Breast epithelium (tissue), 4 donors: ENCODE measurements at regions not wholly inside any gene's neighbourhood (a gene's known extent, or its start where the extent isn't known, plus 50 kb on each side); places are given as distances from the start of the nearest gene placed in this dataset.

Experiments used
- DNase-seq, 2 donors: peaks; one replicate each; pipeline ENCODE4 v3.0.0-alpha.2; 2019; ENCODE audit warnings: low spot score in 2 of 2
- H3K27ac ChIP-seq, 2 donors: fragments of 200-600 bp; sonication (generic) in 1 of 2; one replicate each; pipeline ENCODE4 v1.5.1; 2016 to 2019; ENCODE audit warnings: mild to moderate bottlenecking in 1 of 2
- H3K27me3 ChIP-seq, 2 donors: fragments of 200-600 bp; sonication (generic) in 1 of 2; one replicate each; pipeline versions ENCODE4 v1.5.1 to v1.6.0; 2017 to 2019; ENCODE audit warnings: control low read depth in 1 of 2, mild to moderate bottlenecking in 1 of 2
- H3K36me3 ChIP-seq: fragments of 200-600 bp; one replicate; pipeline ENCODE4 v1.5.1; 2019
- H3K4me1 ChIP-seq, 2 donors: fragments of 200-600 bp; sonication (generic); one replicate each; pipeline ENCODE4 v1.5.1; 2016 to 2019; ENCODE audit warnings: control low read depth in 1 of 2
- H3K4me3 ChIP-seq, 3 donors: fragments of 200-600 bp; sonication (generic); 1 replicate in 2 of 3; 2 replicates in 1 of 3; pipeline ENCODE4 v1.5.1; 2016 to 2019; ENCODE audit warnings: mild to moderate bottlenecking in 3 of 3, moderate library complexity in 2 of 3
- H3K9me3 ChIP-seq, 2 donors: fragments of 200-600 bp; sonication (generic) in 1 of 2; one replicate each; pipeline ENCODE4 v1.5.1; 2016 to 2019; ENCODE audit warnings: control low read depth in 1 of 2
- POLR2A ChIP-seq: fragments of 450-650 bp; IDR thresholded peaks from one replicate; pipeline ENCODE4 v1.6.1; 2016; ENCODE audit warnings: antibody characterized with exemption, mild to moderate bottlenecking, moderate library complexity
- POLR2AphosphoS5 ChIP-seq, 3 donors: sonication (generic); formaldehyde crosslinking; IDR thresholded peaks; one replicate each; pipeline ENCODE4 v1.6.1; 2017; ENCODE audit warnings: antibody characterized with exemption in 3 of 3
- intact Hi-C: fragments of 100-400 bp; cut with DNase I; formaldehyde crosslinking; loops from one replicate; pipeline ENCODE4 v1.15.1; 2023; ENCODE audit warnings: low total_unique reads
- TF ChIP-seq, protein P1 (sequence below), 3 donors: fragments of 450-650 bp; IDR thresholded peaks; one replicate each; pipeline ENCODE4 v1.5.1; 2016 to 2017; ENCODE audit warnings: antibody characterized with exemption in 3 of 3, mild to moderate bottlenecking in 3 of 3, moderate library complexity in 3 of 3

GRCh38 chr3:147312786-147313280 is 93.5 kb downstream of the ZIC4 start:
- Histone ChIP-seq H3K9me3 (no peaks in the 10 kb centered on the region), H3K4me1 (no peaks in the 10 kb centered on the region), H3K36me3 (no peaks in the 10 kb centered on the region), H3K4me3 (no peak overlapping the region), H3K27me3 (no peaks in the 10 kb centered on the region), H3K27ac (no peak overlapping the region)
- DNase-seq = no peak
- intact Hi-C loops = no loop called here
- TF ChIP-seq, protein P1, sequence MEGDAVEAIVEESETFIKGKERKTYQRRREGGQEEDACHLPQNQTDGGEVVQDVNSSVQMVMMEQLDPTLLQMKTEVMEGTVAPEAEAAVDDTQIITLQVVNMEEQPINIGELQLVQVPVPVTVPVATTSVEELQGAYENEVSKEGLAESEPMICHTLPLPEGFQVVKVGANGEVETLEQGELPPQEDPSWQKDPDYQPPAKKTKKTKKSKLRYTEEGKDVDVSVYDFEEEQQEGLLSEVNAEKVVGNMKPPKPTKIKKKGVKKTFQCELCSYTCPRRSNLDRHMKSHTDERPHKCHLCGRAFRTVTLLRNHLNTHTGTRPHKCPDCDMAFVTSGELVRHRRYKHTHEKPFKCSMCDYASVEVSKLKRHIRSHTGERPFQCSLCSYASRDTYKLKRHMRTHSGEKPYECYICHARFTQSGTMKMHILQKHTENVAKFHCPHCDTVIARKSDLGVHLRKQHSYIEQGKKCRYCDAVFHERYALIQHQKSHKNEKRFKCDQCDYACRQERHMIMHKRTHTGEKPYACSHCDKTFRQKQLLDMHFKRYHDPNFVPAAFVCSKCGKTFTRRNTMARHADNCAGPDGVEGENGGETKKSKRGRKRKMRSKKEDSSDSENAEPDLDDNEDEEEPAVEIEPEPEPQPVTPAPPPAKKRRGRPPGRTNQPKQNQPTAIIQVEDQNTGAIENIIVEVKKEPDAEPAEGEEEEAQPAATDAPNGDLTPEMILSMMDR (IDR thresholded peaks at IDR 0.05) = no peak
- TF ChIP-seq POLR2A = no peak

DNA sequence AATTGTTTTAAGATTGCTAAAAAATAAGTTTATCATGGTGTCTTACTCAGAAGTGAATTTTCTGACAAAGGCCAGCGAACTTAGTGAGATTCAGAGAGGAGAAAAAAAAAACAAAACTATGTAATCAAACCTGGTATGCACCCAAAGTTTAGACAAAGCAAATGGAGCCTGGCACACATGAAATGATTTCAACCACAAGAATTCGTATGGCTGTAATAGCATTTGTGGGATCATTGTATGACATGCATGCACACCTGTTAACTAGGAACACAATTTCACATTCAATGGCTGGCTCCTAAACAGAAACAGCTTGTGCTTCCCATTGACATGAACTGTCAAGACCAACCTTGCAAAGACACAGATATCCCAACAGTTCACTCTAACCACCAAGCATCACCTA is 94.6 kb downstream of the ZIC4 start:
- Histone ChIP-seq H3K27ac (no peak overlapping the region), H3K4me3 (no peak overlapping the region), H3K27me3 (no peaks in the 10 kb centered on the region), H3K9me3 (no peaks in the 10 kb centered on the region), H3K4me1 (no peaks in the 10 kb centered on the region), H3K36me3 (no peaks in the 10 kb centered on the region)
- intact Hi-C loops = no loop called here
- DNase-seq = no peak
- TF ChIP-seq POLR2A (no peak), POLR2AphosphoS5 (IDR thresholded peaks at IDR 0.05) (no peak)
- TF ChIP-seq, protein P1 (IDR thresholded peaks at IDR 0.05) = no peak

- H3K4me1 ChIP-seq = no peaks in the 10 kb centered on the region
- DNase-seq = no peak
- intact Hi-C loops = no loop called here
- H3K9me3 ChIP-seq = no peaks in the 10 kb centered on the region
- H3K27ac ChIP-seq = no peak overlapping the region
- H3K27me3 ChIP-seq = no peaks in the 10 kb centered on the region
- no peak overlapping the region for H3K4me3 ChIP-seq
- H3K36me3 ChIP-seq = no peaks in the 10 kb centered on the region
- TF ChIP-seq, protein P1 (IDR thresholded peaks at IDR 0.05) = no peak
- TF ChIP-seq POLR2AphosphoS5 (IDR thresholded peaks at IDR 0.05) = no peak
- TF ChIP-seq POLR2A = no peak
Measured at GRCh38 chr3:147305533-147306250, 100.7 kb downstream of the ZIC4 start.

GRCh38 chr3:147304756-147305155 is 101.6 kb downstream of the ZIC4 start:
- TF ChIP-seq POLR2A (no peak), POLR2AphosphoS5 (IDR thresholded peaks at IDR 0.05) (no peak)
- TF ChIP-seq, protein P1 (IDR thresholded peaks at IDR 0.05) = no peak

DNA sequence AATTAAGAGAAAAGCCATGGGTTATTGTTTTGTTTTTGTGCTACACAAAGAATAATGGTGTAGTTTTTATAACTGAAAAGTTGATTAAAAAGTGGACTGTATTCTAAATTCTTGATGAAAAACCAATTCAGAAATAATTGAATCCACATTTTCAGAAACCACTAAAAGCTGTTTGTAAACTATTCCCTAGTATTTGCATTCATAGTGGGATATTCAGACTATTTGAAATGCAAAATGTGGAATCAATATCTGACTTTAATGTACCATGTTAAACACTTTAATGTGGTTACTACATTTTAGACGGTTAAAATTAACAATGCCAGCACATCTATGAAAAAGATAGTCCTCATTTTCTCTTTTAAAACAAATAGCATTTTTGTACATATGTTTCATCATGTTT is 104.6 kb downstream of the ZIC4 start:
- Histone ChIP-seq H3K27ac (no peak overlapping the region), H3K9me3 (no peaks in the 10 kb centered on the region), H3K4me3 (no peak overlapping the region), H3K36me3 (no peaks in the 10 kb centered on the region), H3K4me1 (no peaks in the 10 kb centered on the region), H3K27me3 (no peaks in the 10 kb centered on the region)
- no peak for DNase-seq
- TF ChIP-seq POLR2A = no peak
- no peak for TF ChIP-seq POLR2AphosphoS5 (IDR thresholded peaks at IDR 0.05)
- TF ChIP-seq, protein P1 (IDR thresholded peaks at IDR 0.05) = no peak
- intact Hi-C loops = no loop called here

More at GRCh38 chr3:147304756-147305155, 101.6 kb downstream of the ZIC4 start:
- Histone ChIP-seq H3K4me3 (no peak overlapping the region), H3K27me3 (no peaks in the 10 kb centered on the region), H3K9me3 (no peaks in the 10 kb centered on the region), H3K27ac (no peak overlapping the region), H3K36me3 (no peaks in the 10 kb centered on the region), H3K4me1 (no peaks in the 10 kb centered on the region)
- DNase-seq = no peak
- intact Hi-C loops = no loop called here
